HG03558 (cell line): ENCODE measurements at regions not wholly inside any gene's neighbourhood (a gene's known extent, or its start where the extent isn't known, plus 50 kb on each side); places are given as distances from the start of the nearest gene placed in this dataset.
"Not testable (repeated sequence)": the region's sequence is repeated elsewhere in the genome, so short reads cannot be mapped to it uniquely, and the experiment has no call there.

Experiments
- ATAC-seq: cut with Tn5 transposase; IDR thresholded peaks from one replicate; pipeline ENCODE4 v1.9.1; 2021; ENCODE audit warnings: moderate number of reproducible peaks; ENCODE audit not compliant: unreplicated experiment; ENCODE audit errors: extremely low read depth

GRCh38 chr3:177379045-177379444 lies 181.8 kb upstream of the TBL1XR1 start:
- no peak for ATAC-seq

- ATAC-seq, result no peak
These were observed 183.8 kb upstream of the TBL1XR1 start for GRCh38 chr3:177381070-177381469.

GRCh38 chr3:177382944-177383343 lies 185.7 kb upstream of the TBL1XR1 start:
- ATAC-seq, result no peak

- ATAC-seq, result no peak
These were observed 187.9 kb upstream of the TBL1XR1 start for GRCh38 chr3:177385186-177385585.

DNA sequence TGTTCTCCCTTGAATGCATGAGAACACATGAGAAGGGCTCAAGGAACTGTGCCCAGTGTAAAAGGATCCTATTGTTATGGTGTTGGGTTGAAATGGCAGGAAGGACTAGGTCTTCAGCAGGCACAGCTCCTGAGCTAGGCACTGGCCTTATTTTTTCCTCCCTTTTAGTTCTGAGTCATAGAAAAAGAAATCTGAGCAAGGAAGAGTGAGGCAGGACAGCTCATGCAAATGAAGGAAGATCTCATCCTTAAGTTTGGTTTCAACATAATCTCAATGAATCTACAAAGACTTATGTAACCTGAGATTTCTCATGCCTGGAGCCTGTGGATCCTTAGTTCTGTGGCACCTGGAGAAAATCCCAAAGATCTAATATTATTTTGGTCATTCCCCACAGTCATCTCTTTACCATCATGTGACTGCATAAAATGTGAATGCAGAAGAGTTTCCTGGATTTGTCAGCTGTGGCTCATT lies 188.6 kb upstream of the TBL1XR1 start:
- no peak for ATAC-seq

GRCh38 chr3:177388209-177388608 lies 190.9 kb upstream of the TBL1XR1 start:
- no peak for ATAC-seq

GRCh38 chr3:177394231-177395024 lies 197.1 kb upstream of the TBL1XR1 start:
- not testable (repeated sequence) for ATAC-seq

- no peak for ATAC-seq
These were observed 199.5 kb upstream of the TBL1XR1 start for GRCh38 chr3:177396733-177397132.

- no peak for ATAC-seq
These were observed 204.1 kb upstream of the TBL1XR1 start for GRCh38 chr3:177401375-177401774.

DNA sequence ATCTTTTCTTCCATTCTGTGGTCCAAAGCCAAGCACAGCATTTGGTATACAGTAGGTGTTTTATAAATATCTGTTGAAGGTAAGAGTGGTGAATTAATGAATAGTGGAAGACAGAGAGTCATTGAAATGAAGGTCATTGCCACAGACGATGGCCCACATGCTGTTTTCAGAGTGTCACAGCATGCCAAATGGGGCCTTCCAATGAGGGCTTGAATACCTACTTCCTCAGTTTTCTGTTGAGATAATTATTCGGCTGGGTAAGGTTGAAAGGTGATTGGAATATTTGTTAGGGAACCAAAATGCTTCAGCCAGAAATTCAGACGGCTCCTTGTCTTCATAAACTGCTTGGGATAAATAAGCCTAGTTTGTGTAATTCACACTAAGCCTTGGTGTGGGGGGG lies 205.3 kb upstream of the TBL1XR1 start:
- ATAC-seq, result no peak

DNA sequence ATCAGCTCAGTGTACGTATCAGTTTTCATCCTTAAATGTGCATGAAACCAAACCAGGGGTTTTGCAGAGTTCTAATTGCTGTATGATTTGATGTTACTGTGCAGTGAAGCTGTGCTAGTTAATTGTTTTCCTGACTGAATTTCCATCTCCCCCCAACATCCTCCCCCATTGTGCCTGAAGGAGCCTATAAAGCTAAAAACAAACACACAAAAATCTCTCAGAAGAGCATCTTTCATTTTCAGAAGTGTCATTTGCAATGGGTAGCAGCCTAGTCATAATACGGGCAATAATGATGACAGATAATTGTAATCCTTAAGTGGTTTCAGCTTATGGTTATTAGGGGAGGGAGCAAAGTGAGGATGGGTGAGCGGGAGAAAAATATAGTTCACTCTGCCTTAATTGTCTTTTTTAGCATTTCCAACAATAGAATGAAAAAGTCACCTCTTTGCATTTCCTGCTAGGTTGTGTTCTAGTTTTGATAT lies 207.9 kb upstream of the TBL1XR1 start:
- ATAC-seq, result no peak

- ATAC-seq, result no peak
These were observed 213.4 kb upstream of the TBL1XR1 start for GRCh38 chr3:177410730-177411129.

DNA sequence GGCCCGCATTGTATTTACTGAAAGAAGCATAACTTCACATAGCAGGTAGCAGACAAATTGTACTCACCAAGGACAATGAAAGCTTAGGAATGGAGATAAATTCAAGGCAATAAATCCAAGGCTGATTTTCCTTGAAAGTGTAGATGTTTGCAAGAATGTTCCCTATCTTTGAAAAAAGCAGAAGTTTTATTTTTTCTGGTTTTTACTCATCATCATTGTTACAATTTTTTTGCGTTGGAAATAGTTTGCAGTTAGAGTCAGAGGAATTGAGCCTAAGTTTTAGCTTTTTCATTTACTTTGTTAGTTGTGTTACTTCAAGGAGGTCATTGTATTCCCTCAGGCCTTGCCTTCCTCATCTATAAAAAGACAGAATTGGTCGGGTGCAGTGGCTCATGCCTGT lies 213.9 kb upstream of the TBL1XR1 start:
- ATAC-seq, result no peak

- not testable (repeated sequence) for ATAC-seq
These were observed 215.4 kb upstream of the TBL1XR1 start for GRCh38 chr3:177412677-177413170.

DNA sequence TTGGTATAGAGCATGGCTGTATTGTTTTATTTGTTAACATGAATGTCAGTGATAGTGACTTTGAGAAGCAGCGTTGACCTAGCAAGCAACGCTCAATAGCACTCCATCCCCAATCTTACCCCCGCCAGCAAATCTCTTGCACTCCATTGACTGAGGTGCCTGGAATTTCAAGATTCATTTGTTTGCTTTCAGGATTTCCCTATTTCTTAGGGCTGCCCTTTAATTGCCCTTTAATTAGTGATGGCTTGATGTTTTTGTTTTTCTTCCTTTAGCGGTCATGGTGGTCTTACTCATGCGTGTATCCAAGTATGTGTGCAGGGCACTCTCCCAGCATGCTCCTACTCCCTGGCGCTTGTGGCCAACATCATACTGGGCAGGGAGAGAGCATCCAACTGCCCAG lies 216.8 kb upstream of the TBL1XR1 start:
- no peak for ATAC-seq

GRCh38 chr3:177418787-177419186 lies 221.5 kb upstream of the TBL1XR1 start:
- ATAC-seq, result no peak

DNA sequence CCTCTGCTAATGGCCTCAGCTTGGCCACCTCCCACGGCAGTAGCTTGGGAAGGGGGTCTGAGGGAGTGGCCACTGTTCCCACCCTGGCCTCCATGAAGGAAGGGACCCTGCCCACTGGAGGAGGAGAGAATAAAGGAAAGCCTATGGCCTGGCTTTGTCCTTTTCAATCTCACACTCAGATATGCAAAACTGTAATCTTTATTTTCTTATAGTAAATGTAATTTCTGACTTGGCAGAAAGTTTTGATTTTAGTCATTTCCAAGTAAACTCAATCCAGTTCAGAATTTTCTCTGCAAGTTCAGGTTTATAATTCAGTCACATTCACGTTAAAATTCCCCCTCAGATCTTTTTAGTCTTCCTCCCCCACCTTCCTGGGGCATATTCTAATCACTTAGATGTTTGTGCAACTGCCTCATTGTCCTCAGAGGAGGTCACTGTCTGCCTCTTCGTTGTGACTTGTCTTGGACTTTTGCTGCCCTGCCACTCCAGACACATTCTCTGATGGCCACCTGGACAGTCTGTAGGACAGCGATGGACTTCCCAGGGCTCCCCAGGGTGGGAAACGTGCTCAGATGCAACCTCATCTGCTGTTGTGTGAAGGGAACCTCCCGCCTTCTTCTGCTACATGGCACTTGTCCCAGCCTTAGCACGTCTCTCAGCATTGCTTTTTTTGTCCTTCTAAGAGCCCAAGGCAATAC lies 222.8 kb upstream of the TBL1XR1 start:
- ATAC-seq, result peak; percentile 51

- ATAC-seq, result no peak
These were observed 223.6 kb upstream of the TBL1XR1 start for GRCh38 chr3:177420651-177421480.

DNA sequence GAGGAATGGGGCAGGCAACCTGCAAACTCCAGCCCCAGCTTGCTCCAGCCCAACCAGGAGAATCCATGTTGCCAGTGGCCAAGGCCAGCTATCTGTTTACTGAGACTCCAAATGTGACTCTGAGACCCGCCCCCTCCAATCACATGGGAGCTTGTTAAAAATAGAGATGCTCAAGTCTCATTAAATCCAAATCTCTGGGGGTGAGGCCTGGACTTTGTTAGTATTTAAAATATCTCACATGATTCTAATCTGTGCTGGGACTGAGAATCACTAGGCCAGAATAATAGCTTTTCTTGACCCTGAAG lies 224.2 kb upstream of the TBL1XR1 start:
- ATAC-seq, result no peak

- no peak for ATAC-seq
These were observed 227.2 kb upstream of the TBL1XR1 start for GRCh38 chr3:177424521-177424920.

- no peak for ATAC-seq
These were observed 227.8 kb upstream of the TBL1XR1 start for GRCh38 chr3:177425042-177425441.
